ENCODE measurements at regions not wholly inside any gene's neighbourhood (a gene's known extent, or its start where the extent isn't known, plus 50 kb on each side); places are given as distances from the start of the nearest gene placed in this dataset.
"Not testable (repeated sequence)": the region's sequence is repeated elsewhere in the genome, so short reads cannot be mapped to it uniquely, and the experiment has no call there.

DNA sequence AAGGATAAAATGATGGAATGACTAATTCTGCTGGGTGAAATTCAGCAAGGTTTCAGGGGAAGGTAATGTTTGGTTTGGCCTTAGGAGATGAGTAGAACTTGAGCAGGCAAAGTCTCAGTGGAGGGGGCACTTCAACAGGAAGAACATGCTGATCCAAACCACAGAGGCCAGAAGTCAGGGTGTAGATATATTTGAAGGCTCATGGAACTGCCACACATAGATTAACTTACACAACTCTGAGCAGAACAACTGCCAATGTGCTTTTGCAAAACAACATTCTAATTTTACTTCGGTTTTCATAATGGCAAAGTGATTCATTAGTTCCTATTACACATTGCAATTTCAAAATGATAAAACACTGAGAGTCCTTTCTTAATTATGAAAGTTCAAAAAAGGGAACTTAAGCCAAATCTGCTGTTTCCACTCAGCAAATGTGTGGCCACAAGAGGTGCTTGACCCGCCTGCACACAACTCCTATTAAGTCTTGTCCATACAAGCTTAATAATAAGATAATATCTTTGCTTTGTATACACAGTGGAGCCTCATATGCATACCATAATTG is 284.8 kb downstream of the MREG start:
- H3K27ac ChIP-seq, result no peak overlapping the region
- TF ChIP-seq, protein P1, sequence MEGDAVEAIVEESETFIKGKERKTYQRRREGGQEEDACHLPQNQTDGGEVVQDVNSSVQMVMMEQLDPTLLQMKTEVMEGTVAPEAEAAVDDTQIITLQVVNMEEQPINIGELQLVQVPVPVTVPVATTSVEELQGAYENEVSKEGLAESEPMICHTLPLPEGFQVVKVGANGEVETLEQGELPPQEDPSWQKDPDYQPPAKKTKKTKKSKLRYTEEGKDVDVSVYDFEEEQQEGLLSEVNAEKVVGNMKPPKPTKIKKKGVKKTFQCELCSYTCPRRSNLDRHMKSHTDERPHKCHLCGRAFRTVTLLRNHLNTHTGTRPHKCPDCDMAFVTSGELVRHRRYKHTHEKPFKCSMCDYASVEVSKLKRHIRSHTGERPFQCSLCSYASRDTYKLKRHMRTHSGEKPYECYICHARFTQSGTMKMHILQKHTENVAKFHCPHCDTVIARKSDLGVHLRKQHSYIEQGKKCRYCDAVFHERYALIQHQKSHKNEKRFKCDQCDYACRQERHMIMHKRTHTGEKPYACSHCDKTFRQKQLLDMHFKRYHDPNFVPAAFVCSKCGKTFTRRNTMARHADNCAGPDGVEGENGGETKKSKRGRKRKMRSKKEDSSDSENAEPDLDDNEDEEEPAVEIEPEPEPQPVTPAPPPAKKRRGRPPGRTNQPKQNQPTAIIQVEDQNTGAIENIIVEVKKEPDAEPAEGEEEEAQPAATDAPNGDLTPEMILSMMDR (conservative IDR thresholded peaks at IDR 0.05), result no peak

DNA sequence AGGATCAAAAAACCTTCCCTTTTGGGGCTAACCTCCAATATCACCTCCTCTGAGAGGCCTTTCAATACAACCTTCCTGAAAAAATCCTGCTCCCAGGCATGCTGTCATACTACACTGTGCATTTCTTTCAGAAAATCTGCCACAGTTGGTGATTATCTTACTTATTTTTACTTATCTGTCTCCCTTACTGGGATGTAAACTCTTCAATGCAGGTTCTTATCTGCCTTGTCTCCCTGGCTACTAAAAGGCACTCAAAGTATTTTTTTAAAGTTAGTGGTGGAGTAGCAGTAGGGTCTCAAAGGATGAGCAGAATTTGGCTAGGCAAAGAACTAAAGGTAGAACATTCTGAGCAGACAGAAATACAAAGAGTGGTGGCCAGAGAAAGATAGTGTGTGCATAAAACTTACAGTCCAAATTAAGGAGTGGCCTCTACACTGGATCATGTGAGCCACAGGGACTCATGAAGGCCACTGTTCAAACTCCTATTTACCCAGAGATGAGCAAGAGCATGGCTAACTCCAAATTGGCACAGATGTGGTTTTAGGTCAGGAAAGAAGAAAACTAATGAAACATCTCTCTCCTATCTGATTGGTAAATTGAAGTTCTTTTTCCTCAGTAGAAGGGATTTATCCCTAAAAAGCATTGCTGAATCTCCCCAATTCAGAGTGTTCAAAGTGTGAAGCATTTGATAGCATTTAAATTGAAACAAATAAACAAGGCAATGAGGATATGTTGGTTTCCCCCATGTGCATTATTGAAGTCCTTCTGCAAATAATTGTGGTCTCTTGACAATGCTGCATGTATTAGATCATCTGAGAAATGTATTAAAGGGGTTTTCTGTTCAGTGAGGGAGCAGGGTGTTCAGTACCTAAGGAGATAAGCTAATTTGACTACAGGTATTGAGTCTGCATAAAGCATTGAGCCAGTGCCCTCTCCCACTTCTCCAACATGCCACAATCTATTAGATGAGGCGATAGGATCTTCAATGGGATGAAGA is 285.5 kb downstream of the MREG start:
- H3K27ac ChIP-seq, result no peak overlapping the region
- TF ChIP-seq, protein P1 (conservative IDR thresholded peaks at IDR 0.05), result no peak

DNA sequence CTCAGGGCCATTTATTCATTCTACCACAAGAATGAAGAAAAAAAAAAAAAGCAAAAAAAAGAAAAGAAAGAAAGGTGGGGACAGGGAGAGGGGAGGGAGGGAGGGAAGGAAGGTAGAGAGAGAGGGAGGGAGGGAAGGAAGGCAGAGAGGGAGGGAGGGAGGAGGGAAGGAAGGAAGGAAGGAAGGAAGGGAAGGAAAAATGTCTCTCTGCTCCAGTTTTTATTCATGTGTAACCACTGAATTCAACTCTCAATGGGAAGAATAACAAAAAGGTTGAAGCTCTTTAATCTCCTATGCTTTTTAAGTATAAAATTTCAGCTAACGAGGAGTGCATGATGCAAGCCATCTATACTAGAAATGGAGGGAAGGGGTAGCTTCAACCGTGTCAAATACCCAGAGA is 287.3 kb downstream of the MREG start:
- TF ChIP-seq, protein P1 (conservative IDR thresholded peaks at IDR 0.05), result no peak

DNA sequence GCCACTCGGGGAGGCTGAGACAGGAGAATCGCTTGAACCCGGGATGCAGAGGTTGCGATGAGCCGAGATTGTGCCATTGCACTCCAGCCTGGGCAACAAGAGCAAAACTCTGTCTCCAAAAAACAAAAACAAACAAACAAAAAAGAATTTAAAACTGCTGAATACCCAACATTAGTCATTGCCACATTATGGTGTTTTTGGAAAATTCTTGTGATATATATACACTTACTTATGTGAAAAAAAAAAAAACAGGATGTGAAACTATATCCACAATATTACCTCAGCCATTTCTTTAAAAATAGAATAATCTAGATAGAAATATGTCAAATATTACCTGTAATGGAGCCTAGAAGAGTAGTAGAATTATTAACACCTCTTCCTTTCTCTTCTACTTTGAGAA is 288.3 kb upstream of the FN1 start:
- TF ChIP-seq, protein P1 (conservative IDR thresholded peaks at IDR 0.05), result no peak
- no peak overlapping the region for H3K27ac ChIP-seq

More for the DNA sequence above, 287.3 kb downstream of the MREG start:
- no peak overlapping the region for H3K27ac ChIP-seq

DNA sequence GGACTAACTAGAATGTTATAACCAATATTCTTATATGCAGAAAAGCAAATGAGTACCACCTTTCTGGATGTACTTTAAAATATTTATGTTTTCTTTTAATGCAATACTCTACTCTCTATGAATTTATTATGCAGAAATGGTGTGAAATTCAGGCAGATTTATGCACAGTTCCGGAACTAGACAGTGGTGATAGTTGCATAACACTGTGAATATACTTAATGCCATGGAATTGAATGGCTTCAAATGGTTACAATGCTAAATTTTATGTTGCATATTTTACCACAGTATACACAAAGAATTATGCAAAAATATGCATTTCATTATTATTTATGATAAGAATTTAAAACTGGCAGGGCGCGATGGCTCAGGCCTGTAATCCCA is 287.8 kb upstream of the FN1 start:
- H3K27ac ChIP-seq, result no peak overlapping the region
- TF ChIP-seq, protein P1 (conservative IDR thresholded peaks at IDR 0.05), result no peak

DNA sequence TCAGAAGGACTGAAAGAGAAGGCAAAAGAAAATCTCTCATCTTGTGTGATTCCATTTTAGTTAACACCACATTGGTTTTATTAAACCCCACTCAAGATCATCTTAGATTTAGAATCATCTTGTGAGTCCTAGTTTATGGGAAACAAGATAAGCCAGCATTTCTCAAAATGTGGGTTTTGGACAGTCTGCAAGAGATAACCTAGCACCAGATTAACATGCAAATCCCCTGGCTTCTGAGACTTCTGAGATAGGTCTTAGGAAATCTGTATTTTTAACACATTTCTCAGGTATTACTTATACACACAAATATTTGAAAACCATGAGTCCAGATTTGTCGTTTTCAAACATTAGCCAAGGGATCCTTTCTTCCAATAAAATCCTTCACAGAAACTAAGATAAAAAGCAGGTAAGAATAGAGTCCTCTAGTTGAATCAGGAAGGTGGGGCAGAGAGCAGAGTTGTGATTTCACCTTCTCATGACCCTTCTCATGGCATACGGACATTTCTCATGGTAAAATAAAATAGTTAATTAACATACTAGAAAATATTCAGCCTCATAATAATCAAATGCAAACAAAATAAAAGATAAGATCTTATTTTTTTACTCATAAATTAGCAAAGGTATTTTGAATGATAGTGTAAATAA is 287.2 kb upstream of the FN1 start:
- H3K27ac ChIP-seq, result no peak overlapping the region
- TF ChIP-seq, protein P1 (conservative IDR thresholded peaks at IDR 0.05), result no peak

DNA sequence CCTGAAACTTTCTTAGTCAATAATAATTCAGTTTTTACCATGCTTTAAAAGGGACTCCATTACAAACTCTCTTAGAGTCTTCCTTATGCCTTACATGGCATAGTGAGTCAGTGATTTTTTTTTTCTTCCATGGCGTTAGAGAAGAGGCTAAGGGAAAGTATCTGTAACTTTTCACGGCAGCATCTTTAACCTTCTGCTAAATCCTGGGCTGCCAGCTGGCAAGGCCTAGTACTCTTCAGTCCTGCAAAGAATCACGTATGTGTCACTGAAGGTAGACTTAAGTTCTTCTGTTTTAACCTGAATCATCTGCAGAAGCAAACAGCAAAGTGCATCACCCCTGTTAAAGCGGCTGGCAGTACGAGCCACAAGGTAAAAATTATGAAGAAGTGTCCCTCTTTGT is 286.3 kb upstream of the FN1 start:
- no peak overlapping the region for H3K27ac ChIP-seq
- TF ChIP-seq, protein P1 (conservative IDR thresholded peaks at IDR 0.05), result no peak

DNA sequence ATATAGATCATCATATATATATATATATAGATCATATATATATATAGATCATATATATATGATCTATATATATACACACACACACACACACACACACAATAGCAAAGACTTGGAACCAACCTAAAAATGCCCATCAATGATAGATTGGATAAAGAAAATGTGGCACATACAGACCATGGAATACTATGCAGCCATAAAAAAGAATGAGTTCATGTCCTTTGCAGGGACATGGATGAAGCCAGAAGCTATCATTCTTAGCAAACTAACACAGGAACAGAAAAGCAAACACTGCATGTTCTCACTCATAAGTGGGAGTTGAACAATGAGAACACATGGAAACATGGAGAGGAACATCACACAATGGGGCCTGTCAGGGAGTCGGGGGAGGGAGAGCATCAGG is 285.6 kb upstream of the FN1 start:
- H3K27ac ChIP-seq, result not testable (repeated sequence)

Measured in VCaP (cell line).